Pancreas (tissue), 10 donors: ENCODE measurements at regions not wholly inside any gene's neighbourhood (a gene's known extent, or its start where the extent isn't known, plus 50 kb on each side); places are given as distances from the start of the nearest gene placed in this dataset.
A peak's percentile ranks its signal among the peaks of the same experiment; 100 is the strongest.

Experiments
- ATAC-seq, 4 donors: fragments of 200-7000 bp; cut with Tn5 transposase; one replicate each; pipeline versions ENCODE4 v1.8.0 to v1.9.1; 2020; ENCODE audit warnings: mild to moderate bottlenecking in 4 of 4, moderate library complexity in 4 of 4
- DNase-seq, 6 donors: peaks; one replicate each; pipeline ENCODE4 v3.0.0-alpha.2; 2020
- FAIRE-seq: peaks from 2 replicates; lab custom pipeline; 2012; peaks lifted over from hg19 to GRCh38; lab: Jason Lieb, UNC
- H3K27ac ChIP-seq, 4 donors: fragments of 200-600 bp; sonication (generic); 1 replicate in 3 of 4; 2 replicates in 1 of 4; pipeline versions ENCODE4 v1.5.0 to v1.8.0; 2020
- H3K27me3 ChIP-seq, 4 donors: fragments of 200-600 bp; one replicate each; pipeline ENCODE4 v1.8.0; 2021
- H3K36me3 ChIP-seq, 3 donors: fragments of 200-600 bp; sonication (generic) in 1 of 3; one replicate each; pipeline versions ENCODE4 v1.5.0 to v1.8.0; 2020 to 2021
- H3K4me1 ChIP-seq, 3 donors: fragments of 200-600 bp; one replicate each; pipeline ENCODE4 v1.8.0; 2021
- H3K4me3 ChIP-seq, 4 donors: fragments of 200-600 bp; sonication (generic) in 2 of 4; one replicate each; pipeline versions ENCODE4 v1.5.0 to v1.8.0; 2020 to 2021
- H3K9me3 ChIP-seq, 4 donors: fragments of 200-600 bp; one replicate each; pipeline ENCODE4 v1.8.0; 2021
- CTCF ChIP-seq, 4 donors: fragments of 200-600 bp; sonication (generic) in 3 of 4; IDR thresholded peaks; one replicate each; pipeline versions ENCODE4 v1.5.0 to v1.8.0; 2021; ENCODE audit warnings: antibody characterized with exemption in 4 of 4
- WGBS, 2 donors: extraction: QIAGEN DNeasy Blood & Tissue Kit; methylation state at CpG; one replicate each; pipeline ENCODE4 v1.1.7; 2013; 5-methylcytosine and 5-hydroxymethylcytosine counted together
- intact Hi-C, 3 donors: fragments of 100-400 bp; cut with DNase I; formaldehyde crosslinking; loops; one replicate each; pipeline versions ENCODE4 v1.11.1 to v1.14.2; 2022
- donor health status: healthy with polysubstance abuse.
- donor health status: DM: no; HTN: no; CAD: no; lungs with moderate emphysema.
- donor health status: DM: no; HTN: no; CAD: no.
- donor health status: control.
- donor health status: control.
- donor health status: Bipolar disorder and iron deficiency.
- donor health status: DM: yes; HTN: yes; CAD: no.
- donor health status: DM: no; HTN: no; CAD: no.
- donor health status: DM: no; HTN: no; CAD: no.
- donor health status: DM: yes; HTN: yes; CAD: no.

- no peak for ATAC-seq
- WGBS, 2 donors, result 77 to 89% methylated on average over 2 of the region's 2 CpGs
- H3K27ac ChIP-seq, result no peak overlapping the region
- H3K36me3 ChIP-seq, result no peaks in the 10 kb centered on the region
- DNase-seq, result no peak
- peaks cover 0 to 12% (median 0%) of the 10 kb centered on the region in 3 donors for H3K4me1 ChIP-seq
- FAIRE-seq, result no peak
- H3K27me3 ChIP-seq, result no peaks in the 10 kb centered on the region
- H3K4me3 ChIP-seq, result no peak overlapping the region
- no peaks in the 10 kb centered on the region for H3K9me3 ChIP-seq
- intact Hi-C loops, result no loop called here
- no peak for TF ChIP-seq CTCF (IDR thresholded peaks at IDR 0.05)
These were observed 89.6 kb downstream of the INSIG2 start for GRCh38 chr2:118177884-118178283.

GRCh38 chr2:118177318-118177717 is 89.0 kb downstream of the INSIG2 start:
- H3K27me3 ChIP-seq, result no peaks in the 10 kb centered on the region
- H3K4me3 ChIP-seq, result no peak overlapping the region
- DNase-seq, result no peak
- WGBS, 2 donors, result 37 to 42% methylated on average over 3 of the region's 3 CpGs
- no peak overlapping the region for H3K27ac ChIP-seq
- no peak for FAIRE-seq
- ATAC-seq, result peak in 2 of 4 donors; percentile 30 to 54
- no peak for TF ChIP-seq CTCF (IDR thresholded peaks at IDR 0.05)
- intact Hi-C loops, result no loop called here
- peaks cover 0 to 12% (median 0%) of the 10 kb centered on the region in 3 donors for H3K4me1 ChIP-seq
- H3K36me3 ChIP-seq, result no peaks in the 10 kb centered on the region
- no peaks in the 10 kb centered on the region for H3K9me3 ChIP-seq

- no peaks in the 10 kb centered on the region for H3K36me3 ChIP-seq
- FAIRE-seq (no peak), ATAC-seq (peak in 2 of 4 donors; percentile 56 to 82), DNase-seq (no peak)
- intact Hi-C loops, result no loop called here
- TF ChIP-seq CTCF (IDR thresholded peaks at IDR 0.05), result no peak
- no peak overlapping the region for H3K4me3 ChIP-seq
- H3K4me1 ChIP-seq, result peaks cover 0 to 12% (median 0%) of the 10 kb centered on the region in 3 donors
- no peak overlapping the region for H3K27ac ChIP-seq
- WGBS, 2 donors, result 25 to 28% methylated on average over 3 of the region's 3 CpGs
- no peaks in the 10 kb centered on the region for H3K9me3 ChIP-seq
- no peaks in the 10 kb centered on the region for H3K27me3 ChIP-seq
These were observed 88.3 kb downstream of the INSIG2 start for GRCh38 chr2:118176601-118177000.

GRCh38 chr2:118171546-118171945 is 83.3 kb downstream of the INSIG2 start:
- Histone ChIP-seq H3K27me3 (no peaks in the 10 kb centered on the region), H3K4me3 (no peak overlapping the region), H3K27ac (no peak overlapping the region), H3K36me3 (no peaks in the 10 kb centered on the region), H3K9me3 (no peaks in the 10 kb centered on the region), H3K4me1 (peaks cover 0 to 3% (median 0%) of the 10 kb centered on the region in 3 donors)
- no peak for ATAC-seq
- intact Hi-C loops, result no loop called here
- no peak for TF ChIP-seq CTCF (IDR thresholded peaks at IDR 0.05)
- DNase-seq, result no peak
- FAIRE-seq, result no peak
- 95 to 98% methylated on average over 2 of the region's 2 CpGs for WGBS, 2 donors

- Histone ChIP-seq H3K4me3 (no peak overlapping the region), H3K9me3 (no peaks in the 10 kb centered on the region), H3K4me1 (no peaks in the 10 kb centered on the region), H3K27ac (no peak overlapping the region), H3K36me3 (no peaks in the 10 kb centered on the region), H3K27me3 (no peaks in the 10 kb centered on the region)
- intact Hi-C loops, result no loop called here
- DNase-seq (no peak), ATAC-seq (peak in 3 of 4 donors; percentile 55 to 66 (median 65)), FAIRE-seq (no peak)
- 38 to 48% methylated on average over 6 of the region's 6 CpGs for WGBS, 2 donors
- TF ChIP-seq CTCF (IDR thresholded peaks at IDR 0.05), result no peak
These were observed 81.2 kb downstream of the INSIG2 start for GRCh38 chr2:118169359-118170005.
